AG09309 (cell line): ENCODE measurements at regions not wholly inside any gene's neighbourhood (a gene's known extent, or its start where the extent isn't known, plus 50 kb on each side); places are given as distances from the start of the nearest gene placed in this dataset.

Source experiments
- DNase-seq: peaks from one replicate; pipeline ENCODE4 v3.0.0-alpha.2; 2010; ENCODE audit warnings: low read depth
- H3K4me3 ChIP-seq: 2 replicates; pipeline ENCODE4 v1.5.1; 2011; ENCODE audit warnings: mild to moderate bottlenecking, low read depth, low read length, moderate library complexity; ENCODE audit not compliant: control insufficient read depth
- TF ChIP-seq, protein P1 (sequence below): IDR thresholded peaks from 2 replicates; pipeline ENCODE4 v1.5.1; 2011; ENCODE audit warnings: mild to moderate bottlenecking, low read depth, low read length, inconsistent platforms; ENCODE audit not compliant: insufficient read depth, control insufficient read depth; ENCODE audit errors: missing control alignments

- DNase-seq = peak; percentile 59
- H3K4me3 ChIP-seq = no peak overlapping the region
- TF ChIP-seq, protein P1, sequence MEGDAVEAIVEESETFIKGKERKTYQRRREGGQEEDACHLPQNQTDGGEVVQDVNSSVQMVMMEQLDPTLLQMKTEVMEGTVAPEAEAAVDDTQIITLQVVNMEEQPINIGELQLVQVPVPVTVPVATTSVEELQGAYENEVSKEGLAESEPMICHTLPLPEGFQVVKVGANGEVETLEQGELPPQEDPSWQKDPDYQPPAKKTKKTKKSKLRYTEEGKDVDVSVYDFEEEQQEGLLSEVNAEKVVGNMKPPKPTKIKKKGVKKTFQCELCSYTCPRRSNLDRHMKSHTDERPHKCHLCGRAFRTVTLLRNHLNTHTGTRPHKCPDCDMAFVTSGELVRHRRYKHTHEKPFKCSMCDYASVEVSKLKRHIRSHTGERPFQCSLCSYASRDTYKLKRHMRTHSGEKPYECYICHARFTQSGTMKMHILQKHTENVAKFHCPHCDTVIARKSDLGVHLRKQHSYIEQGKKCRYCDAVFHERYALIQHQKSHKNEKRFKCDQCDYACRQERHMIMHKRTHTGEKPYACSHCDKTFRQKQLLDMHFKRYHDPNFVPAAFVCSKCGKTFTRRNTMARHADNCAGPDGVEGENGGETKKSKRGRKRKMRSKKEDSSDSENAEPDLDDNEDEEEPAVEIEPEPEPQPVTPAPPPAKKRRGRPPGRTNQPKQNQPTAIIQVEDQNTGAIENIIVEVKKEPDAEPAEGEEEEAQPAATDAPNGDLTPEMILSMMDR = no peak
Measured at GRCh38 chr5:73229271-73229670, 56.3 kb downstream of the TMEM174 start.

GRCh38 chr5:73228052-73228451 lies 55.1 kb downstream of the TMEM174 start:
- H3K4me3 ChIP-seq = no peak overlapping the region
- TF ChIP-seq, protein P1 = no peak
- no peak for DNase-seq
